Fibroblast of skin of back (primary cell): ENCODE measurements at regions not wholly inside any gene's neighbourhood (a gene's known extent, or its start where the extent isn't known, plus 50 kb on each side); places are given as distances from the start of the nearest gene placed in this dataset.

ENCODE experiments used
- DNase-seq: peaks from one replicate; pipeline ENCODE4 v3.0.0-alpha.2; 2013

DNA sequence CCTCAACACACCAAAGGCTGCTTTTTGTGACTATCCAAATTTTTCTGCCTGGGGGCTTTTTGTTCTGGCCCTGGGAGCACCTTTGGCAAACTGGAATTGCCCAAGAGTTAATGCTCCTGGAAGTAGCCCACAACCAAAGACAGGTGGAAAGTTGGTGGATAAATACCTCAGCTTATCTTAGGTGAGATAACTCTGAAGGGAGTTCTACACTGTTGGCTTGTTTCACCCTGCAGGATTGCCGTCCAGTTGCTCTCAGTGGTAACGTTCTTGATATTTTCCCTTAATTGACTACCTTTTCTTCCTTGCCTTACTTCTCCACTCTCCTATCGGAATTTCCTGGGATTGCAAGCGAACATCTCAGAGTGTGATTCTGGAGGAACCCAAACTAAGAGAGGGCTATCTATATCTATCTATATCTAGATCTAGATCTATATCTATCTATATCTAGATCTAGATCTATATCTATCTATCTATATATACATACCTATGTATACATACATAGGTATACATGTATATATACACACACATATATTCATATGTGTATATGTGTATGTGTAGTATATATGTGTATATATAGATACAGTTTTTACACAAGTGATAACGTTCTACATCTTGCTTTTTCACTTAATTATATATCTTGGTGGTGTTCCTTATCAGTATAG lies 82.6 kb upstream of the DHX15 start:
- no peak for DNase-seq

DNA sequence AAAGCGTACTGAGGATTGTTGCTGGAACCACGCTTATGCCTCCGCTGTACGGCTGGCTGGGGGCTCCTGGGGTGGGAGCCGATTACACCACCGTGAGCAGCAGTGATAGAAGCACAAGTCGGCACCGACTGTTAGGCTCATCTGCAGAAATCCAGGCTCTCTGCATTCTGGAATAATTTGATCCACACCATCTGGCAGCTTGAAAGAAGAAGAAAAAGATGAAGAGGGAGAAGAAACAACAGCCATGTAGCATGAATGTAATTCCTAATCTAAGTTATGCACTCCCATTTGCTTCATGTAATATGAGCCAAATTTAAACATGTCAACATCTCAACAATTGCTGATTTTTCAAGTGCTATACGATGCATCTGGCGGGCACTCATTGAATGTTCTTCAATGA lies 84.6 kb upstream of the DHX15 start:
- no peak for DNase-seq

DNA sequence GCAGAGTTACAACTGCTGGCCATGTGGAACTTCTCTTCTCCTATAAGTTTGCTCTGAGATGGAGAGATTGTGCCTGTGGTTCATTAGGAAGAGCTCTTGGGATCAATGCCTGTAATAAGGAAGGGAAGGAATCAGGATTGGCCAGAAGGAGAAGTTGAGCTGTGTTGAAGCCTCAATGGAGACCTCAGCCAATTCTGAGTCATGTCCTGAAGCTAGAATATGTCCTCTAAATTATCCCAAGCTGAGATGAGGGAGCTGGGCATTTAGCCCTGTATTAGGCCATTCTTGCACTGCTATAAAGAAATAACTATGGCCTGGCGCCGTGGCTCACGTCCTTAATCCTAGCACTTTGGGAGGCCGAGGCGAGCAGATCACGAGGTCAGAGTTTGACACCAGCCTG lies 85.4 kb upstream of the DHX15 start:
- no peak for DNase-seq

DNA sequence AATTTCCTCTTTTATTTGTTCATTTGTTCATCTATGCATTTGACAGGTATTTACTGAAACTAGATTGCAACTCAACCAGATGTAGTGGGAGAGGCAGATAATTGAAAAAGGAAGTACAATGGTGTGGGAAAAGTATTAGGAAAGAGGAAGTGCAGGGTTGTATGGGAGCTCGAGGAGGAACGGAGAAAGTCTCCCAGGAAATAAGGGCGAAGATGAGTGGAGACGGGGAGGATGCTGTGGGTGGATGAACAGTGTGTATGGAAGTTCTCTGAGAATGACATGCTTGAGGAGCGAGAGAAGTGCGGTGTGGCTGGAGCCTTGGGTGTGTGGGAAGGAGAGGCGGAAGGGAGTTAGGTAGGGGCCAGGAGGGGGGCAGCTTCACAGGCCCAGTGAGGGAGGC lies 87.5 kb upstream of the DHX15 start:
- DNase-seq = no peak

DNA sequence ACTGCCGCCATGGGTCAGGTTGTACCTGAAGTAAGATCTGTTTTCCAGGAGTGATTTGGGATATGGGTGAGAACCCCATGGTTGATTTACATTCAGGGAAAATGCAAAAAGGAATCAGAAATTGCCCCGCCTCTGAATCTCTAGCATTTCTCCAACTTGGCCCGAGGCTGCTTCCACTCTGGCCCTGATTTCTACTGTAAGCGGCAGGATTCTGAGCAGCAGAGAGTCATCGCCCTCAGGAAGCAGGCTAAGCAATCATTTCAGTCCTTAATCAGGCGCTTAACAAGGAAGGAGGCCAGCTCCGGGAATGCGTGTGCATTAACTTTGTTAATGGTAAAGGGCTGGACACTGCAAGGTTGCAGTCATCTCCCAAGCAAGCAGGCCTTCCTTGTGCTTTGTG lies 88.5 kb upstream of the DHX15 start:
- DNase-seq = no peak

DNA sequence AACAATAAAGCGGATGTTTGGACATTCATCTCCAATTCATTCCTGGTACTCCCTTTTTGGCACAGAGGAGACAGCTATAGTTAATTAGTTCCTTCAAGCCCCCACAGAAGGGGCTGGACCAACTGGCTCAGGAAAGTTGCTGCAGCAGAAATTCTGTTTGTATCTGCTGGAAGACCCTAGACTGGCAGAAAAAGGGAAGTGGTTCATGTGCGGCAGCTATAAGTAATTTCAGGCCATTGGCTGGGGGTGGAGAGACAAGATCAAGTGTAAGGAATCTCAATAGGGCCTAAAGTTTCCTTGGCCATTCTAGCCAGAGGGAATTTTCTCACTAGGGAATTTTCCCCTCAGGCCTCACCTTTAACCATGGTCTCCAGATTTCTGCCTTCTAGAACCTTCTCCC lies 89.9 kb upstream of the DHX15 start:
- no peak for DNase-seq

DNA sequence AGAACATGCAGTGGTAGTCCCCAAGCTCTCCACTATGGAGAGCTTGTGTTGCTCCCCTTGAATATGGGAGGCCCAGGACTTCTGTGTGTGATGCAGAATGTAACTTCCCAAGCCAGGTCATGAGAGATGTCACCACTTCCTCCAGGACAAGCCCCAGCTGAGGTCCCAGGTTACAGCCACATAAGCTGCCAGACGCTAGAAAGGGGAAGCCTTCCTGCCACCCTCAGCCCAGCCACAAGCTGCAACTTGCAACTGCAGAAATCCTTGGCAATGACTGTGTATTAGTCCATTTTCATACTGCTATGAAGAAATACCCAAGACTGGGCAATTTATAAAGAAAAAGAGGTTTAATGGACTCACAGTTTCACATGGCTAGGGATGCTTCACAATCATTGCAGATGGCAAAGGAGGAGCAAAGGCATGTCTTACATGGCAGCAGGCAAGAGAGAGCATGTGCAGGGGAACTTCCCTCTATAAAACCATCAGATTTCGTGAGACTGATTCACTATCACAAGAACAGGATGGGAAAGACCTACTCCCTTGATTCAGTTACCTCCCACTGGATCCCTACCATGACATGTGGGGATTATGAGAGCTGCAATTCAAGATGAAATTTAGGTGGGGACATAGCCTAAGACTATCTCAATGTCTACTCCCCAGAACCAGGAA lies 91.5 kb upstream of the DHX15 start:
- no peak for DNase-seq

DNA sequence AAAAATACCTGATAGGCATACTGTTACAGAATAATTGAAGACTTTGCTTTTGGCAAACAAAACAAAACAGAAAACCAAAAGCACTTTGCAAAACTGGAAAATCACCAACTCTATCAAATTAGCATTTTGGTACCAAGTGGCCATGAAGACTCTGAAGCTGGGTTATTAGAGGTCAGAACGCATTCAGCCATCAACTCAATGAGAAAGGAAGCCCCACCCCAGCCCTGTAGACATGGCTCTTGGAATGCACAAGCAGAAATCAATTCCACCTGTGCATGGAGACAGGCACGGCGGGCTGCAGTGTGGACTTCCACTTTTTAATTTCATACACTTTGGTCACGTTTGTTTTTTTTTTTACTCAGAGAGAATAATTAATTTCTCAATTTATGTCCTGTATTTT lies 93.6 kb upstream of the DHX15 start:
- no peak for DNase-seq

DNA sequence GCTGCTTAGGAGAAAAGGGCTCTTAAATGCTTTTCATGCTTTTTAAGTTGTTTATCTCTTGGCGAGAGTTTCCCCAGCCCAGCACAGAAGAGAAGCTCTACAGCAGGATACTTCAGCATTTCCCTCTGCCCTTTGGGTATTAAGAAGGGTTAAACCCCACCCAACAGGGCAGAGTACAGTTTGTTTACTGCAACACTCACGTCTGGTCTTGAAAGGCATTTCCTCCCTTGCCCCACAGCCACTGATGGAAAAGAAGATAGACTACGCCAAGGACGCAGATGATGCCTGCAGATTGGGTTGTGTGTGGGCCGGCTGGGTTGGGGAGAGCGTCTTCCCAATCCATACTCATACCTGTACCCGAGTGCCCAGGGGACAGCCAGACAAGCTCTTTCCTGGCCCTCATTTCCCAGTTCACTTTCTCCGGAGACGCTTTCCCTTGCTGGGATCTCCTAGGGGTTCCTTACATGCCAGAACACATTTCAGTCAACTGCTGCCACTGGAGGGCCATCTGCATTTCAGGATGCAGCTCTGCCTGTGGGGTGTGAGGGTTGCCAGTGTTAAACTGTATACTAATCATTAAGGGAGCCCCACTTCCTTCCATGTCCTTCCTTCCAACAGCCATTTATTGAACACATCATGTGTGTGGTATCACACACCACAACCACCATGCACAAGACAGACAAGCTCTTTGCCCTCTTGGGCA lies 96.5 kb upstream of the DHX15 start:
- DNase-seq = no peak

DNA sequence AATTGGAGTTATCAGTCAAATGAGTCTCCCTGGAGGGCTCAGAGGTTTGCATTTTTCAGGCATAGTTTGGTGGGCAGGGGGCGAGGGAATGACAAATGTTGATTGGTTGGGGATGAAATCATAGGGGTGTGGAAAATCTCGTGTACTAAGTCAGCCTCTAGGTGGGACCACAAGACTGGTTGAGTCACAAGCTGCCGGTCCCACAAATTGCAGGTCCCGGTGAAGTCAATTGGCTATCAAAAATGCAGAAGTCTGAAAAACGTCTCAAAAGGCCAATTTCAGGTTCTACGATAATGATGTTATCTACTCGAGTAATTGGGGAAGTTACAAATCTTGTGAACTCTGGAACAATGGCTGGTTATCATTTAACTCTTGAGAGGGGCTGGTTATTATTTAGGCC lies 98.8 kb upstream of the DHX15 start:
- DNase-seq = no peak

DNA sequence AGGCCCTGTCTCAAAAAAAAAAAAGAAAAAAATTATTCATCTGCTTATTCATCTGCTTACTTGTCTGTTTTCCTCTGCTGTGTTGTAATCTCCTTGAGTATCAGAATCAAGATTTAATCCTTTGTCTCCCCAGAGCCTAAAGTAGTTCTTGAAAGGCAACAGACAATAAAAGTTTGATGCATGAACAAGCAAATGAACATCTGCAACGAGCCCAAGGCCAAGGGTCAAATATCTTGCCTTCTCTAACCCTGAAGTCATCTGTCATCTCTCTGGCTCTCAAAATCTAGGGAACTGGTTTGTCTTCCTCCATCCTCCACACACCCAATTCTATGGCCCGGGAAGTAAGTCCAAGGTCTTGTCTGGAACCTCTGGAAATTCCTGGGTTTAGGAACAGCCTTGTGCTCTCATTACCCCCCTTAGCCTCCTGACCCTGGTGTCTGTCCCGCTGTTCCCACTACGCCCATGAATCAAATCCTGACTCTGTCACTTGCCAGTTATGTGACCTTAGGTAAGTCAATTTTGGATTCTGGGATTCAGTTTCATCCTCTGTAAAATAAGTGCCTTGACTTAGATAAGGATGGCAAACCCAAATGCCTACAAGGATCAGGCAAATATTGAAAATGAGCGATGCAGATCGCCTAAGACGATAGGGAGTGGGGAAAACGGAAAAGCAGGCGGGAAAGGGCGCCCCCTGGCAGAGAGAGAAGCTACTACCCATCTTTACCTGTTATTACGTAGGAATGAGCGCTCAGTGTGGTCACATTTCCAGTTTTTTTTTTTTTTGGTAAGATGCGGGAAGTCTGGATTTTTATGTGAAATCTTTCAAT lies 102.7 kb upstream of the DHX15 start:
- DNase-seq = no peak

DNA sequence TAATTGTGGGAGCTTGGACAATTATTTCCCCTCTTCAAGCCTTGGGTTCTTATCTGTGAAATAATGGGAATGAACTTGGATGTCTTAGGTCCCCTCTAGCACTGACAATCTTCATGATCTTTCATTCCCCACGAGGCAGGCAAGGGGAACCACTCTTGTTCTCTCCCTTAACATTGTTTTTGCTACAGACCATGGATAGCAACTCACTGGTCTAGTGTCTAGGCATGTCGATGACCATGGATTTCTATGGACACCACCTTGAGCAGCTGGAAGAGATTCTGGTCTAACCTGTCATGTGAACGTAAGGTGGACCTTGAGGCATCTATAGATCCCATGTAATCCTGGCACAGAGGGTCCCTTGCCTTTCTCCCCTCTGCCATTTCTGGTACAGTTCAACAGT lies 104.1 kb upstream of the DHX15 start:
- DNase-seq = no peak

DNA sequence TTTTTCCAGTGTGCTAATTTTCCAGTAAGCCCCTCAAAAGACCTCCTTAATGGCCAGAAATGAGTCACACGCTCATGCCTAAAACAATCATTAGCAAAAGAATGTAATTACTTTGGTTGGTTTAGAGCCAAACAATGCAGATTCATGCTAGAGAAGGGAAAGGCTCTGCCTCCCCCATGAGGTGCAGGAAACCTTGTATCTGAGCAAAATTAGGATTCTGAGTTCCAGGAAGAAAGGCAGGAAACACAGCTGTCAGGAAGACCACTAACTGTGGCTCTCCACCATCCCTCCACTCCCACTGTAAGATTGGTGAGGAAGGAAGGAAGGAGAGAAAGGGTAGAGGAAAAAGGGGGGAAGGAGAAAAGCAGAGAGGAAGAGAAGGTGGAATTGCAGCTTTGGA lies 104.9 kb upstream of the DHX15 start:
- no peak for DNase-seq

DNA sequence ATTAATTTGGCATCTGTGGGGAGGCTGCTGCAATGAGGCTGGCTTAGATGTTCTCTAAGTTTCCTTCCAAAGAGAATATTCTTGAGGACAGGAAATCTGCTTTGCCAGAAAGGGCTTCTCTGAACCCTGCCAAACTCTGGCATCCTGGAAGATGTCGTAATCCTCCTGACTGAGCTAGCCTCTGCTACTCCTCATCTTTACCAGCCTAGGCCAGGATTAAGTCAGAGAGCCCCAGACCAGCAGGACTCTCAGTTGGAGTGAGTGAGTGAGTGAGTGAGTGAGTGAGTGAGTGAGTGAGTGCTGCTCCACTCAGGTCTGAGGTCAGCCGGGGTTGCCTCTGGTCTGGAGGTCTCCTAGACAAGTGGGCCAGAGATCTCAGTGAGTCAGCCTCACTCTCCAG lies 104.9 kb upstream of the SOD3 start:
- DNase-seq = no peak

DNA sequence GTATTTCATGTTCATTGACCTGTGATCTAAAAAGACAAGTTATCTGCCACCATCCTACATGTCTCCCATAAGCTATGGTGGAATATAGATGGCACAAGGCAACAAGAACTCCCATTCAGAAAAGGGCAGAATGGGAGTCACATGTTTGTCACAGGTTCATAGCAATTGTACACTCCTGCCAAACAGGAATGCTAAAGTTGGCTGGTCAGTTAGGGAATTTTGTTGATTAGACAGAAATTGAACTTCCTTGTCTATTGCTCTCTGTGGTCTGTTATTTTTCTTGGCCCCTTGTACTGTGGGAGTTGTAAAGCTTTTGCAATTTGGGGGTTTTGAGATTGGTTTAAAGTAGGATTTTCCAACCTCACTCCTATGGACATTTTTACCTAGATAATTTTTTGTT lies 101.7 kb upstream of the SOD3 start:
- no peak for DNase-seq

DNA sequence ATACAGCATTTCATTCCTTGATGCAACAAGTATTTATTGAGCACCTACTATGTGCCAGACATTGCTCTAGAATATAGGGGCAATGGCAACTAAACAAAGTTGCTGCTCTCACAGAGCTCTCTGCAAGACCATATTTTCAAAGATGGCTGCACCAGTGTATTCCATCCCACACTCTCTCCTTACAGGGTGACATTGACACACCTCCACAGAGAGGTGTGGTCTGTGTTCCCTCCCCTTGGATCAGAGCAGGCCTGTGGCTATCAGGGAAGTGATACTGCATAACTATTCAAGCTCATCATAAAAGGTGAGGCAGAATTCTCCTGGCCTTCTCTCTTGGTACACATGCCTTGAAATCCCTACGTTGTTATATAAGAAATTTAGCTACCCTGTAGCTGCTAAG lies 95.3 kb upstream of the SOD3 start:
- DNase-seq = no peak

DNA sequence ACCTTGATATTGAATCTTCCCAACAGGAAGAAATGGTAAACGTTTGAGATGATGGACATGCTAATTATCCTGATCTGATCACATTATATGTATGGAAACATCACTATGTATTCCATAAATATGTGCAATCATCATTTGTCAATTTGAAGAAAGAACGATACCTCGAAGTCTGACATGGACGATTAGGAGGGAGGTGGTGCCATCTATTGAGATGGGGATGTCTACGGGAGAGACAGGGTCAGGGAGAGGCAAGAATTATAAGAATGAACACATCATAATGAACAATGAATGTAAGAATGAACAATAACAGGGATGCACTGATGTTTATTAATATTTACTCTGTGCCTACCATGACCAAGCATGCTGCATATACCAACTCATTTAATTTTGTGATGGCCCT lies 93.7 kb upstream of the SOD3 start:
- DNase-seq = no peak

DNA sequence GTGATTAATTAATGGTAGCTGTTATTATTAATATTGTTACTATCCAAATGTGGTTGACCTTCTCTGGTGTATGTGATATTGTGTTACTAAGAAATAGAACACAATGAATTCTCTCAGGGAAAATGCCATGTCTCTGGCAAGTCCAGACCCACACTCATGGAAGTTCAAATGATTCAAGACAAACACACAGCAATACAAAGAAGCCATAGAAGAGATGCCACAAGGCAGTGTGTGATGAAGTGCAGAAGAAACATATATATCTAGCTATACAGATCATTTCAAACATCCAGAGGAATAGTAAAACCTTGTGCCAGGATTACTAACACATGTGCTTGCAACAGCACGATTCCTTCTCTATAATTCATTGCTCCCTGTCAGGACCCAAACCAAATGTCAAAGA lies 93.1 kb upstream of the SOD3 start:
- no peak for DNase-seq

DNA sequence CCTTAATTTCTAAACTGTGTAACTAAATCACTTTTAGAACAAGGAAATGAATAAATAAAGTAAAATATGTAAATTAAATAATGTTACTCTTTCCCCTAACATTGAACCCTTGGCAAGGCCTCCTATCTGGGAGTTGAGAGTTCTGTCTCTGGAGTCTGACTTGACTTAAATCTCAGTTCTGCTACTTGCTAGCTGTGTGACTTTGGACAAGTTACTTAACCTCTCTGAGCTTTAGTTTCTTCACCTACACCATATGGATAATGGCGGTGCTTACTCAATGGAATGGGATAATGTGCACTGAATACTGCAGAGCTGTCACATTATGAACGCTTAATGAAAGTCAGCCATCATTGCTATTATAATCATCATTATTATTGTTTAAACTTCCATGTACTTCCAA lies 92.1 kb upstream of the SOD3 start:
- DNase-seq = no peak

DNA sequence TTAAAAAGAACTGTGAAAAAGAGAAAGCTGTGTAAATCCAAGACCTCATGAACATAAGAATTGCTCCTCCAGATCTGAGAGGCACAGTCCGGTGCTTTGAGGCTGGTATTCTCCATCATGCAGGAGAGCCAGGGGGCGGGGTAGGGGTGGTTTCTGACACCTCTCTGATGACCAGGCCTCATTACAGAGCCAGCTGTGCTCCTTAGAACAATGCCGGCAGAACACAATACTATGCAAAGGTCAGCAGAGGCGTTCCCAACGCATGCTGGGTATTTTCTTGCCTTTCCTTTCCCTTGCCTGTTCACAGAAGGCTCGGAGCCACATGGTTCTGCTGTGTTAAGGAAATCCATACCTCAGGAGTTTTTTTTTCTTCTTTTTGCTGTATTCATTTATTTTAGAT lies 91.2 kb upstream of the SOD3 start:
- DNase-seq = no peak

DNA sequence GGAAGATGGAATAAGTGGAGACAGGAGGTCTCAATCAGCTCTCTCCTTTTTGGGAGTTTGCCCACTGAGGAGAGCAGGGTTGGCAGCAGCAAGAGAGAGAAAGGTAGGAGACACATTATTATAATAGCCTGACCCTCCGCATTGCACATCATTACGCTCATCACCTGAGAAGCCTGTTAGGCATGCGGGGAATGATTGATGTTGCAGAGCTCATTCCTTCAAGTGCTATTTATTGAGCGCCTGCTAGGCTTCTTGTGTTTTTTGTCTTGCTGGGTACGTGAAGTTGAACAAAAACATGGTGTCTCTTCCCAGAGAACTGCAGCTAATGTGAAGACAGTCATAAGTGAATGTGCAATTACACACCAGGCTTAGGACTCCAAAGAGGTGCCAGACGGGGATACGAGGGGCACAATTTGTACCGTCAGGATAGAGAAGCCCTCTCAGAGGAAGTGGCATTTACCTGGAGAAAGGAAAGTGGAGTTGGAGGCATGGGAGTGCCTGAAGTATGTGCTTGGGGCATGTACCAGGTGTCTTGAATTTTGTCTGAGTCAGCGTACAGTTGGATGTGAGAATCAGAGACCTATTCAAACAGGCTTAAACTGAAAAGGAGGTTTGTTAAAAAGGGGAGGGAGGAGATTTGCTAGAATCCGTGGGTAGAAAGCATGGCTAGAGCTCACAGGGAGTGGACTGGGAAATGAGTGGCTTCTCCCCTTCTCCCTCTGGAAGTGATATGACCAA lies 90.2 kb upstream of the SOD3 start:
- no peak for DNase-seq

DNA sequence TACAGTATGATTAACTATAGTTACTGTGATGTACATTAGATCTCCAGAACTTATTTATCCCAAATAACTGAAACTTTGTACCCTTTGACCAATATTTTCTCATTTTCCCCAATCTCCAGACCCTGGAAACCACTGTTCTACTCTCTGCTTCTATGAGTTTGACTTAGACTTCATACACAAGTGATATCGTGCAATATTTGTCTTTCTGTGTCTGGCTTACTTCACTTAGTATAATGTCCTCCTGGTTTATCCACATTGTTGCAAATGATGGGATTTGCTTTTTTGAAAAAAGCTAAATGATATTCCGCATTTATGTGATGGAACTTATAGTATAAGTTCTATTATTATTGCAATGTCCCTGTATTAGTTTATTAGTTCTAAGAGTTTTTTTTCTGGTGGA lies 81.8 kb upstream of the SOD3 start:
- no peak for DNase-seq

DNA sequence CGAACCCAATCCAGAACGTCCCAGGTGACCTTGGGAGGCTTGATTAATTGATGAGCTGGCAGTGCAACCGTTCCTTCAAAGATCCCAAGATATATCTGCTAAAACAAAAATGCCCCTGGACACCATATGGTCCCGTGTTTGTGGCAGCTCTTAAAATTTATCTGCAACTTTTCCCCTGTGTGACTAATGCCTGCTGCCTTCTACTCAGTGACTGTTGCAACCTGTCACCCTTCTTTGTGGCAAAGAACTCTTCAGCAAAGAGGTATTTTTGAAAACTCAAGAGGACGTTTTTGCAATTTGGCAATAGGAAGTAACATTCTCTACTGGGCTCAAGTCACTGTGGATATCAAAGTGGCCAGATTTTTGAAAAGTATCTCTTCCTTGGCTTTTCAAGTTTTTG lies 75.8 kb upstream of the SOD3 start:
- no peak for DNase-seq
